Myocyte (in vitro differentiated cells): ENCODE measurements at regions not wholly inside any gene's neighbourhood (a gene's known extent, or its start where the extent isn't known, plus 50 kb on each side); places are given as distances from the start of the nearest gene placed in this dataset.

Experiments used
- DNase-seq: peaks from one replicate; pipeline ENCODE4 v3.0.0-alpha.2; 2012; ENCODE audit warnings: low read depth

DNA sequence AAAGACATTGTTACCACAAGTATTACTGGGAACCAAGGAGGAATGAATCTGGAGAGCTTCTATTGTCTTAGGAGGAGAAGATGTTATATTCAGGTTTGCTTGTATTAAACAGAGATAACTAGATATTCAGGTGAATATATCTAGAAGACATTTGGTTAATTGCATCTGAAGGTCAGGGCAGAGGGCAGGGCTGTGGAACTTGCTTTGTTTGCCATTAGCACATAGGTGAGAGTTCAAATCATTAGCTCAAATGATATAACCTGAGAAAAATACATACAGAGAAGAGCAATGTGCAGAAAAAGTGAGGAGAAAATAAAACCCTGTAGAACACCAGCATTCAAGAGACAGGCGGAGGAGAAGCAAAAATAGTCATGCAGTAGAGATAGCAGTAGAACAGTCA is 116.8 kb downstream of the DNAJB9 start:
- no peak for DNase-seq

DNA sequence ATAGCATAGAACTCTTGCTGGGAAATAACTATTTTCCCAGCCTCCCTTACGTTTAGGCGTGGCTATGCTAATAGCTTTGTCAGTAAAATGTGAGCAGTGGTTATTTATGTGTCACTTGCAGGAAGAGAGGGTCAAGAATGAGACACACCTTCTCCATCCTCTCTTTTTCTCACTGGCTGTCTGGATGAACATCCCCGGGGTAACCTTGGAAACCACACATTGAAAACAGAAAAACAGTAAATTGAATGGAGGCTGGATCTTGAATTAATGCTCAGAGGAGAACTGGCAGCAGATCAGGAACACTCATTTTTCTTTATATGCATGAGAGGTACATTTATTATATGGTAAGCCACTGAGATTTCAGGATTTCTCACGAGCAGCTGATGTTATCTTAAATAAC is 127.6 kb downstream of the DNAJB9 start:
- no peak for DNase-seq

DNA sequence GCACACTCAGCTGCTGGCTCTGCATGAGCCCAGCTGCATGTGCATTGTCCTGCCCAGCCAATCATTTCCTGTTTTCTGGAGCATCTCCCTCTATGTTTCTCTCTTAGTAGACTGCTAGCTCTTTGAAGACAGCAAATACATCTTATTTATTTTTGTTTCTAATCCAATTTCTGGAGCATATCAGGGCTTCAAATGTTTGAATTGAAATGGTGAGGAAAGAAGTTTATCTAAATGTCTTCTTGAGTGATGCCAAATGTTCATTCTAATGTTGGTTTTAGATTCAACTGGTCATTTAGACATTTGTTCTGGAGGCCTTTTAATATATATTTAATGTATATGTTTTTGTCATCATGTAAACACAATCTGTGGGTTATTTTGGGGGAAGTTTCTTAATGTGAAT is 141.9 kb downstream of the DNAJB9 start:
- DNase-seq = no peak

- no peak for DNase-seq
These were observed 147.1 kb downstream of the DNAJB9 start for GRCh38 chr7:108716783-108717182.

- DNase-seq = no peak
These were observed 148.1 kb downstream of the DNAJB9 start for GRCh38 chr7:108717781-108718180.

DNA sequence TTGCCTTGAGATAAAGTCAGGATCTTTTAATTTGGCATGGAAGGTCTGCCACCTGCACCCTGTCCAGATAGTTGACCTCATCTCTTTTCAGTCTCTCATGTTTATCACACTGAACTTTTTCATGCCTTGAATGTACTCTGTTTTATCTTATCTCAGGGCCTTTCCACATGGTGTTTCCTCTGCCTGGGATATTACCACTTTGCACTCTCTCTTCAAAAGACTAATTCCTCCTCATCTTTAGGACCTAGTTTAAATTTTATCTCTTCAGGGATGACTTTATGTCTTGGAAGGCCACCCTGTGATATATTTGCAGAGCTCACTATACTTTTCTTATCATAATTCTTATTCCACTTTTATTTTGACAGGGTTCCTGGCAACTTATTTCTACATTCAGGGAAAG is 150.0 kb downstream of the DNAJB9 start:
- no peak for DNase-seq

- DNase-seq = no peak
These were observed 152.9 kb downstream of the DNAJB9 start for GRCh38 chr7:108722561-108722960.

GRCh38 chr7:108723381-108723814 is 153.7 kb downstream of the DNAJB9 start:
- DNase-seq = peak; percentile 43

- no peak for DNase-seq
These were observed 154.8 kb downstream of the DNAJB9 start for GRCh38 chr7:108724251-108725100.

DNA sequence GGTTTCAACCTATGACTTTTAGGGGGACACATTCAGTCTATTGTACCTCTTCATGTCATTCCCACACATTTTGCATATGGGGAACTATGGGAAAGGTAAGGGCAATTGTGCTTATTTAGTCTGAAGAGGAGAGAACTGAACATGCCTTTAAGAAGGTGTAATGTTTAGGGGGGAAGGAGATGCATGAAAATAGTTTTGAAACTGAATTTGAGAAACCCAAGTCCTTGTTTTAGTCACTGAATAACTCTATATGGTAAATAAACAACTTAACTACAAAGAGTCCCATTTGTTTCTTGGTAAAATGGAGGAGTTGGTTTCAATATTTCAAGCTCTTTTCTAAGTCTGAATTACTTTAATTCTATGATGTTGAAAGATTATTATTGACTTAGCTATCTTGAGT is 166.1 kb downstream of the DNAJB9 start:
- DNase-seq = no peak

- DNase-seq = no peak
These were observed 166.7 kb downstream of the DNAJB9 start for GRCh38 chr7:108736221-108736891.

DNA sequence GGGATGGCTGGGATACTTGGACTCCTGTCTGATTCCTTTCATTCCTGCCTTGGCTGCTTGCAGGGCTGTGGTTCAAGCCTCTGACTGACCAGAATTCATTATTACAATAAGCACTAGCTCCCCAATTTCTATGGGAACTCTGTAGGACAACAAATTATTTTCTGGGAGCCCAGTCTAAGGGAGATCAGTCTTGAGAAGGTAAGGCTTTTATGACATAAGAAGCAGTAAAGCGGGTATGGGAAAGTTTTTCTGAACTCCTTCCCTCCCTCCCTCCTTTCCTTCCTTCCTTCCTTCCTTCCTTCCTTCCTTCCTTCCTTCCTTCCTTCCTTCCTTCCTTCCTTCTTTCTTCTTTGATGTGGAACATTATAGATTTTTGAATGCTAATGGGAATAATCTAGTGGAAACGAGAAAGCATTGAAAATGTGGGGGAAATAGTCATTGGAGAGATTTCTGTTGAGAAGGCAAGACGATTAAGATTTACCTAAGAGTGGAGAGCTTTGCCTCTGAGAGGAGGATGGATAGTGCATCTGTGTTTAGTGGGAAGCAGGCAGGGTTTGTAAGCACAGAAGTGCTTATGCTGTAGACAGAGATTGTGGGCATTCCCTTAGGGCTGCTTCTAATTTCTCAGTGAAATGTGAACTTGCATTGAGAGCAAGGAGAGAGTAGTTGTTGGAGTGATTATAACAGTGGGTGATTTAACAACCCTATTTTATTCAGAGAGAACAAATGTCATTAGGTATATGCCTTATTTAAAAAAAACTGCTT is 201.5 kb downstream of the DNAJB9 start:
- DNase-seq = no peak

DNA sequence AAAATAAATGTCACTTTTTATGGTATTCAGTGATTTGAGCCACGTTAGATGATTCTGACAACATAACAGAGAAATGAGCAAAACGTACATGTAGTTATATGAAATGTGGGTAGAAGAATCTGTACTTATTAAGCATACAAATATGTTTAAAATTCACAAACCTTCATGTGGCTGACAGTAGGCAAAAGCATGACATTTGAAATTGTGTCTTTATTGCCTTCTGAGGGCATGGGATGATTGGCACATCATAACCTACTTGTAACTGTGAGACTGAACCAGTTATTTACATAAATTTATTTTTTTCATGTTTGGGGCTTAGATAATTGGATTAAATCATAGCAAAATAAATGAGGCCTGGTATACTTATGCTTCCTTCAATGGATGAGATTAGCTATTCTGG is 202.2 kb downstream of the DNAJB9 start:
- DNase-seq = no peak

- no peak for DNase-seq
These were observed 208.3 kb downstream of the DNAJB9 start for GRCh38 chr7:108777966-108778365.

GRCh38 chr7:108789451-108789850 is 219.8 kb downstream of the DNAJB9 start:
- no peak for DNase-seq

DNA sequence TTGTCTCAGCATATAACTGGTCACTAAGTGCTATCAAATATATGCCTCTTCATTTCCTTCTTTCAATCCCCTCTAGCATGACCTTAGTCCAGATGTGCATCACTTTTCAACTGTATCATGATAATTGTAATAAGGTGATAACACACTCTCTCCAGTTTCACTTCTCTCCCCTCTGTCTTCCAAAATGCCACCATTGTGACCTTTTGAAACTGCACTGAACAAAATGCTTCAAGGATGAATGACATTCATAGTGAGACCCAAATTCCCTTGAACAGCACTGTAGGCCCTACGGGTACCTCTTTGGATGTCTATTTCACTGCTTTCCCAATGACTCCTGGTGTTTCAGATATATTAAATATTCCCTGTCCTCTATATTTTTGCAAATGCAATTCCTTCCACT is 224.8 kb downstream of the DNAJB9 start:
- DNase-seq = no peak

- DNase-seq = no peak
These were observed 233.0 kb downstream of the DNAJB9 start for GRCh38 chr7:108802650-108803049.

- peak; percentile 1 for DNase-seq
These were observed 236.2 kb downstream of the DNAJB9 start for GRCh38 chr7:108805808-108806397.

- DNase-seq = no peak
These were observed 239.0 kb downstream of the DNAJB9 start for GRCh38 chr7:108808549-108809266.

GRCh38 chr7:108809356-108809755 is 239.7 kb downstream of the DNAJB9 start:
- DNase-seq = no peak
